ENCODE measurements at regions not wholly inside any gene's neighbourhood (a gene's known extent, or its start where the extent isn't known, plus 50 kb on each side); places are given as distances from the start of the nearest gene placed in this dataset.

DNA sequence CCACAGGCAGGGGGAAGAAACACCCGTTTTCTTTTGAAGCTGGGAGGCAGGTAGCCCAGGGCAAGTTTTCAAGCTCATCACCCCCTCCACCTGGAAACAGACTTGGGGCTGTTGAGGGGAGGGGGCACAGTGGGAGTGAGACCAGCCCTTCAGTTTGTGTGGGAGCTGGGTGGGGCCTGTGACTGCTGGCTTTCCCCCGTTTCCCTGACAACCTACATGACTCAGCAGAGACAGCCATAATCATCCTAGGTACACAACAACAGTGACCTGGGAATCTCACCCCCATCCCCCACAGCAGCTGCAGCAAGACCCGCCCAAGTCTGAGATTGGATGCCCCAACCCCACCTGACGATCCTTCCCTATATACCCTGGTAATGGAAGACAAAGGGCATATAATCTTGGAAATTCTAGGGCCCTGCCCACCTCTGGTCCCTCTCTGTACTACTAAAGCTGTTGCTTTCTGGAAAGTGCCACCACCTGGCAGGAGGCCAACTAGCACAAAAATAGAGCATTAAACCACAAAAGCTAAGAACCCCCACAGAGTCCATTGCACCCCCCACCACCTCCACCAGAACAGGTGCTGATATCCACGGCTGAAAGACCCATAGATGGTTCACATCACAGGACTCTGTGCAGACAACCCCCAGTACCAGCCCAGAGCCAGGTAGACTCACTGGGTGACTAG is 422.2 kb upstream of the SGO1 start:
- Histone ChIP-seq H3K27ac (no peak overlapping the region), H3K36me3 (no peaks in the 10 kb centered on the region), H3K4me1 (ENCODE audit: insufficient read depth) (no peaks in the 10 kb centered on the region), H3K9me3 (no peaks in the 10 kb centered on the region), H3K4me3 (no peak overlapping the region), H3K27me3 (no peaks in the 10 kb centered on the region)
- intact Hi-C loops (cut with DNase I), result no loop called here
- 72 to 87% (median 85%) methylated on average over 5 of the region's 5 CpGs for WGBS, 3 donors
- TF ChIP-seq POLR2A (IDR thresholded peaks at IDR 0.05) (no peak), EP300 (IDR thresholded peaks at IDR 0.05) (no peak)
- TF ChIP-seq, protein P1, sequence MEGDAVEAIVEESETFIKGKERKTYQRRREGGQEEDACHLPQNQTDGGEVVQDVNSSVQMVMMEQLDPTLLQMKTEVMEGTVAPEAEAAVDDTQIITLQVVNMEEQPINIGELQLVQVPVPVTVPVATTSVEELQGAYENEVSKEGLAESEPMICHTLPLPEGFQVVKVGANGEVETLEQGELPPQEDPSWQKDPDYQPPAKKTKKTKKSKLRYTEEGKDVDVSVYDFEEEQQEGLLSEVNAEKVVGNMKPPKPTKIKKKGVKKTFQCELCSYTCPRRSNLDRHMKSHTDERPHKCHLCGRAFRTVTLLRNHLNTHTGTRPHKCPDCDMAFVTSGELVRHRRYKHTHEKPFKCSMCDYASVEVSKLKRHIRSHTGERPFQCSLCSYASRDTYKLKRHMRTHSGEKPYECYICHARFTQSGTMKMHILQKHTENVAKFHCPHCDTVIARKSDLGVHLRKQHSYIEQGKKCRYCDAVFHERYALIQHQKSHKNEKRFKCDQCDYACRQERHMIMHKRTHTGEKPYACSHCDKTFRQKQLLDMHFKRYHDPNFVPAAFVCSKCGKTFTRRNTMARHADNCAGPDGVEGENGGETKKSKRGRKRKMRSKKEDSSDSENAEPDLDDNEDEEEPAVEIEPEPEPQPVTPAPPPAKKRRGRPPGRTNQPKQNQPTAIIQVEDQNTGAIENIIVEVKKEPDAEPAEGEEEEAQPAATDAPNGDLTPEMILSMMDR (IDR thresholded peaks at IDR 0.05), result no peak
- DNase-seq, result no peak

DNA sequence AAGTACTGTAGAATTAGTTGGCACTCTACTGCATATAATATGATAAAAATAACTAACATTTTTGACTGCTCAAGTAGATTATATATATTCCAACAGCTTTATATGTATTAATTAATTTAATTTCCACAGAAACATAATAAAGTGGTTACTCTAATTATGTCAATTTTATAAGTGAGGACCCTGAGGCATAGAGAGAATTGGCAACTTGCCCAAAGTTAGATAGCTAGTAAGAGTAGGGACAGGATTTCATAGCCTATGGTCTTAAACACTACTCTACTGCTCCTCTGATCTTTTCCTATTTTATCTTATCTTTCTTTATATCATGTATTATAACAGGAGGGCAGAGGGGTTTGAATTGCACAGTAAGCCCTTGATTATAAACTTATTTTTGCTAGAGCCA is 418.7 kb upstream of the SGO1 start:
- no peaks in the 10 kb centered on the region for H3K9me3 ChIP-seq
- no peak for DNase-seq

DNA sequence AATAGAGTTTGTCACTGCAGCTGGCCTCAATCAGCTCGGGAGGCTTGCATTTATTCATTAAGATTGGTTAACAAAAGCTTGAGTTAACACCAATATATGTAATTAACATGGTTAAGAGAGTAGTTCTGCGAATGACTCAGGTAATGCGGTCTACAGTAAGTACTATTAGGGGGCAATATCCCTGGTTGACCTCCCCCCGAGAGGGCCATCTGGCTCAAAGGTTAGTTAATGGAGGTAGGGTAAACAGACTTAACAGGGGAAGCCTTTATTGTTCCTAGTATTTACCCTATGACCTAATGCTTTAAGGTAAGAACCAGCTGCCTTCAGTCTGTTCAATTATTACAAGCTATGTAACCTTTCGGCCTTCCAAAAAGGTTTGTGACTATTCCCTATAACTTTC is 403.3 kb upstream of the SGO1 start:
- Histone ChIP-seq H3K4me3 (no peak overlapping the region), H3K4me1 (ENCODE audit: insufficient read depth) (no peaks in the 10 kb centered on the region), H3K9me3 (no peaks in the 10 kb centered on the region), H3K27me3 (no peaks in the 10 kb centered on the region), H3K36me3 (no peaks in the 10 kb centered on the region), H3K27ac (no peak overlapping the region)
- intact Hi-C loops (cut with DNase I), result no loop called here
- WGBS, 3 donors, result 91 to 95% (median 94%) methylated on average over 5 of the region's 5 CpGs
- DNase-seq, result no peak
- TF ChIP-seq POLR2A (IDR thresholded peaks at IDR 0.05), result no peak
- TF ChIP-seq, protein P1 (IDR thresholded peaks at IDR 0.05), result no peak
- TF ChIP-seq EP300 (IDR thresholded peaks at IDR 0.05), result no peak

More for the DNA sequence above, 418.7 kb upstream of the SGO1 start:
- TF ChIP-seq EP300 (IDR thresholded peaks at IDR 0.05) (no peak), POLR2A (IDR thresholded peaks at IDR 0.05) (no peak)
- TF ChIP-seq, protein P1 (IDR thresholded peaks at IDR 0.05), result no peak
- Histone ChIP-seq H3K36me3 (no peaks in the 10 kb centered on the region), H3K4me1 (ENCODE audit: insufficient read depth) (no peaks in the 10 kb centered on the region), H3K4me3 (no peak overlapping the region), H3K27ac (no peak overlapping the region), H3K27me3 (no peaks in the 10 kb centered on the region)
- intact Hi-C loops (cut with DNase I), result no loop called here

DNA sequence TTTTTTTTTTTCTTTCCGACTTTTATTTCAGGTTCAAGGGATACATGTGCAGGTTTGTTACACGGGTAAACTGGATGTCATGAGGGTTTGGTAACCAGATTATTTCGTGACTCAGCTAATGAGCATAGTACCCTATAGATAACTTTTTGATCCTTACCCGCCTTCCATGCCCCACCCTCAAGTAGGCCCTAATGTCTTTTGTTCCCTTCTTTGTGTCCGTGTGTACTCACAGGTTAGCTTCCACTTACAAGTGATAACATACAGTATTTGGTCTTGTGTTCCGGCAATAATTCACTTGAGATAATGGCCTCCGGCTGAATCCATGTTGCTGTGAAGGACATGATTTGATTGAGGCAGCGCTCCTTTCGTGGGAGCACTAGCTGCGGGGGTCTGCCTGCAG is 402.8 kb upstream of the SGO1 start:
- intact Hi-C loops (cut with DNase I), result no loop called here
- no peaks in the 10 kb centered on the region for H3K27me3 ChIP-seq
- DNase-seq, result no peak
- no peaks in the 10 kb centered on the region for H3K4me1 ChIP-seq (ENCODE audit: insufficient read depth)
- no peak overlapping the region for H3K4me3 ChIP-seq
- WGBS, 3 donors, result 93 to 94% (median 93%) methylated on average over 10 of the region's 10 CpGs
- H3K27ac ChIP-seq, result no peak overlapping the region
- no peaks in the 10 kb centered on the region for H3K36me3 ChIP-seq
- TF ChIP-seq, protein P1 (IDR thresholded peaks at IDR 0.05), result no peak
- TF ChIP-seq POLR2A (IDR thresholded peaks at IDR 0.05), result no peak
- no peak for TF ChIP-seq EP300 (IDR thresholded peaks at IDR 0.05)
- no peaks in the 10 kb centered on the region for H3K9me3 ChIP-seq
